ENCODE measurements at regions not wholly inside any gene's neighbourhood (a gene's known extent, or its start where the extent isn't known, plus 50 kb on each side); places are given as distances from the start of the nearest gene placed in this dataset.

GRCh38 chr2:4903656-4904348 lies 788.4 kb upstream of the SOX11 start:
- no peak for TF ChIP-seq CTCF (IDR thresholded peaks at IDR 0.05; ENCODE audit: low read depth, low read length, missing control alignments)
- H3K4me3 ChIP-seq (replicated peaks; ENCODE audit: low read depth, low read length), result no peak overlapping the region
- DNase-seq (ENCODE audit: extremely low read depth, low read depth), result no peak

GRCh38 chr2:4908461-4908860 lies 783.7 kb upstream of the SOX11 start:
- no peak overlapping the region for H3K4me3 ChIP-seq (replicated peaks; ENCODE audit: low read depth, low read length)
- no peak for TF ChIP-seq CTCF (IDR thresholded peaks at IDR 0.05; ENCODE audit: low read depth, low read length, missing control alignments)
- no peak for DNase-seq (ENCODE audit: extremely low read depth, low read depth)

DNA sequence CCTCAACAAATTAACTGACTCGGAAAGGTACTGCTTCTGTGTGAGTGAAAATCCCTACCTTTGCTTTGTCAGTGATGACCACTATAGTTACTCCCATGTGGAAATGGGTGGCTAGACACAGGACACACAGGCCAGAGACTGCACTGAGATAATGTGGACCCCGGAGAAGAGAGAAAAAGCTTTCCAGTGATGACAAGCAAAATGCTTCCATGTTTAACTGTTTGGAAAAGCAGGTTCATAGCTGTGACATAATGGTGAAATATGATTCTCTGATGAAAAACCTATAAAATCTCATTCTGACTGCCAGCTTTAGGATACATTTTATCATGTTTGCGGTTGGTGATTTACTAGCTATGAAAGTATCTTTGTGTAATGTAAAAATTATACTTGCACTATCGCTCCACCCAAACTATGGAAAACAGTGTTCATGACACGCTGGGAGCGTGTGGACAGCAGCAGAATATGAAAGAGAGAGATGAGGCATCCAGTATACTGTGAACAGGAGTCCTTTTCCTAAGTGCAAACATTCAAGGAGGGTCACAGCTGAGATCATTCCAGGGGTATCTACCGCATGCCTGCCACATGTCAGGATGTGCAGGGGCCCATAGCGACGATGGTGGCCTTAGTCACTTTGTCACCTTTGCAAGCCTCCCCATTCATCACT lies 782.7 kb upstream of the SOX11 start:
- no peak for DNase-seq (ENCODE audit: extremely low read depth, low read depth)
- H3K4me3 ChIP-seq (replicated peaks; ENCODE audit: low read depth, low read length), result no peak overlapping the region
- TF ChIP-seq CTCF (IDR thresholded peaks at IDR 0.05; ENCODE audit: low read depth, low read length, missing control alignments), result no peak

- no peak for TF ChIP-seq CTCF (IDR thresholded peaks at IDR 0.05; ENCODE audit: low read depth, low read length, missing control alignments)
- DNase-seq (ENCODE audit: extremely low read depth, low read depth), result no peak
- H3K4me3 ChIP-seq (replicated peaks; ENCODE audit: low read depth, low read length), result no peak overlapping the region
Observed at GRCh38 chr2:4914036-4914435, 778.1 kb upstream of the SOX11 start.

DNA sequence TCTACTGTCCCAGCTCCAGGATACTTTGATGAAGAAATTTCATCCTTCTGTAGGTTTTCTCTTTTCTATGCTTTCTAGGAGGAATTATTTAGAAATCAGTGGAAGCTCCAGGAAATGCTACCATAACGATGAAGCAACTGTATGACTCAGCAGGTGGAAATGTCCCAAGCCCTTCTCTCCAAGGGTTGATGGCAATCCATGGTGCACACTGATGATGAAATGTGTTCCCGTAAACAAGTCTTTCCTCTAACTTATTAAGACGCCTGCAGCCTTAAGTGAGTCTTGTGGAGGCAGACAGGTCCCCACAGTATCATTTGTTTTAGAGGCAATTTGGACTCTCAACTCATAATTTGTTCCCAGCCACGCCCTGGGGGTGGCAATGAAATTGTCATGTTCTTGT lies 777.6 kb upstream of the SOX11 start:
- no peak overlapping the region for H3K4me3 ChIP-seq (replicated peaks; ENCODE audit: low read depth, low read length)
- TF ChIP-seq CTCF (IDR thresholded peaks at IDR 0.05; ENCODE audit: low read depth, low read length, missing control alignments), result no peak
- no peak for DNase-seq (ENCODE audit: extremely low read depth, low read depth)

DNA sequence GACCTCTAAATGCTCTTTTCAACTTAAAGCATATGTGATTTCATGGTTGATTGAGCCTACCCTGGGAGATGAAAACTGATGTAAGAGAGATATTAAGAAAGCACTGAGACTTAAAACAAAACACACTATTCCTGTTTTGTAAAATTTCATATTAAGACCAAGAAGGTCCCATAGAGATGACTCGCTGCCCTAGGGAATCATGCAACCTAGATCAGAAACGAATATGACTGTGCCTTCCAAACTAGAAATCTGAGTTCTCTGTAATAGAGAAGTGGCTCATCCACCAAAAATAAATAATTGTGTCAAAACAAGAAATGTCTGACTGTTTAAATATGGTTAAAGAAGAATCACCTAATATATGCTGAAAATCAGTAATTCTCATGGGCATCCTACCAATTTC lies 776.8 kb upstream of the SOX11 start:
- no peak for DNase-seq (ENCODE audit: extremely low read depth, low read depth)
- TF ChIP-seq CTCF (IDR thresholded peaks at IDR 0.05; ENCODE audit: low read depth, low read length, missing control alignments), result no peak
- no peak overlapping the region for H3K4me3 ChIP-seq (replicated peaks; ENCODE audit: low read depth, low read length)

Data from HFF-Myc (cell line).